Ishikawa (cell line): ENCODE measurements at regions not wholly inside any gene's neighbourhood (a gene's known extent, or its start where the extent isn't known, plus 50 kb on each side); places are given as distances from the start of the nearest gene placed in this dataset.

Source experiments
- EP300 ChIP-seq: IDR thresholded peaks from 2 replicates; pipeline ENCODE4 v1.6.1; 2012; ENCODE audit warnings: borderline replicate concordance
- TF ChIP-seq, protein P1 (sequence below): IDR thresholded peaks from 2 replicates; pipeline ENCODE4 v1.6.1; 2012

DNA sequence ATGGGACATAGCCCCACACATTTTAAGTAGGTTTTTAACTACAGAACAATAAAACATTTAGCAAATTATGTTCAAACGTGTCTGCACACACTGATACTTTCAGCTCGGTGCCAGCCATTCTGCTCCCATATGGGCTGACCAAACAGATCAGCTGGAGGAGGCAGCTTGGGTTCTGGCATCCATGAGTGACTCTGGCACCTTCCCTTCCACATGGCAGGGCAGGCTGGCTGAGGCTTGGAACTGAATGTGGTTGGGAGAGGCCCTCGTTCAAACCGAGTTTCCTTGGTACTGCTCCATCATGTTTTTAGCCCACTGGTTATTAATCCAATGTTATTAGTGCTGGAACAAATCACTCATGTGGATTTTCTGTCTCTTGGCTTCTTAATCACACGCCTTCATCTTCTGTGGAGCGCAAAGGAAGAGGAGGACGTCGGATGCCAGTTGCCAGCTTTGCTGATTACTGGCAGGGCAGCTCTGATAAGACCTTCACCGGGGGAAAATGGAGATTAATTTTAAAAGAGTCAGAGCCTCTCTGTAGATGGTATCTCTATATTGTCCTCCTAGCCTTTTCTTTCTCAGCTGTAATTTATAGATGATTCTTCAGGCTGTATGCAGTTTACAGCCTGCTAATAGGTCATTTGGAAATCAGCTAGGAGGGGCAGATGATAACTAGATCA, 93.1 kb upstream of the TIAM2 start:
- TF ChIP-seq, protein P1, sequence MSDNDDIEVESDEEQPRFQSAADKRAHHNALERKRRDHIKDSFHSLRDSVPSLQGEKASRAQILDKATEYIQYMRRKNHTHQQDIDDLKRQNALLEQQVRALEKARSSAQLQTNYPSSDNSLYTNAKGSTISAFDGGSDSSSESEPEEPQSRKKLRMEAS: no peak
- TF ChIP-seq EP300: no peak
